ENCODE measurements at regions not wholly inside any gene's neighbourhood (a gene's known extent, or its start where the extent isn't known, plus 50 kb on each side); places are given as distances from the start of the nearest gene placed in this dataset.
"Not testable (repeated sequence)": the region's sequence is repeated elsewhere in the genome, so short reads cannot be mapped to it uniquely, and the experiment has no call there.

DNA sequence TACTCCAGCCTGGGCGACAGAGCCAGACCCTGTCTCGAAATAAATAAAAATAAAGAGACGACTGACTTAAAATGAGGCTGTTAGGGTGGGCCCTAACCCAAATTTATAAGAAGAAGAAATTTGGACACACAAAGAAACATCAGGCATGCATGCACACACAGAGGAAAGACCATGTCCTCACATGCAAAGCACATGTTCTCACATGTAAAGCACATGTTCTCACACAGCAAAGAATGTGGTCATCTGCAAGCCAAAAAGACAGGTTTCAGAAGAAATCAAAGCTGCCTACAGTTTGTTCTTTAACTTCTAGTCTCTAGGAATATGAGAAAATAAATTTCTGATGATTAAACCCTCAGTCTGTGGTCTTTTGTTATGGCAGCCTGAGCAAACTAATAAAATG lies 132.3 kb upstream of the CRIM1 start:
- DNase-seq = no peak

DNA sequence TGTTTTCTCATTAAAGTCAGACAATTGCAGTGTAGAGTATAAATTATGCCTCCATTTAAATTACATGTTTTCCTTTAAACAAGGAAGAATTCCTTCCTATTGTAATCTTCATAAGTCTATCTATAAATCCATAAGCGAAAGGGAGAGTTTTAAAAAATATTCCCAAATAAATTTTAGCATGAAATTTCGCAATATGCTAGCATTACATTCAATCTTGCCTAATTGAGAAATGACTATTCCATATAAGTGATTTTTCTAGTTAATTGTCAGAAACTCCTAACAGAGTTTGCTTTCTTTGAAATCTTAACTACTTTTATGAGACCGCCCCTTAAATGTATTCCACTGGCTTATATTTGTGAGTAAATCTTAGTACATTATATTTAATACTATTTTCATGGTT lies 133.1 kb upstream of the CRIM1 start:
- DNase-seq = no peak

DNA sequence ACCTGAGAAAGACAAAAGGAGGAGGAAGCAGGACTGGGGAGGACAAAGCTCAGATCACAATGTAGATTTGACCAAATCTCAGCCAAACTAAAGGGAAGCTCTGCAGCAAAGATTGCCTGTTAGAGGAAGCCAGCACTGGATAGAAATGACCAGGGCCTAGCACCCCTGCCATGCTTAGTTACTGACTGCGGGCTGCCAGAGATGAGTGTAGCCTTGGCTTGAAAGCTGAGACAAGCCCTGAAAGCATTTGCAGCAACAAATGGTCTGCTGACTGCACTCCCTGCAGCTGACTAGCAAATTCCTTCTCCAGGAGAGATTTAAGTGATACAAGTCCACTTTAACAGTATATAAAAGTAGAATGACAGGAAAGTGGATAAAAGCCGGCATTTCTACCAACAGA lies 140.9 kb upstream of the CRIM1 start:
- DNase-seq = no peak

DNA sequence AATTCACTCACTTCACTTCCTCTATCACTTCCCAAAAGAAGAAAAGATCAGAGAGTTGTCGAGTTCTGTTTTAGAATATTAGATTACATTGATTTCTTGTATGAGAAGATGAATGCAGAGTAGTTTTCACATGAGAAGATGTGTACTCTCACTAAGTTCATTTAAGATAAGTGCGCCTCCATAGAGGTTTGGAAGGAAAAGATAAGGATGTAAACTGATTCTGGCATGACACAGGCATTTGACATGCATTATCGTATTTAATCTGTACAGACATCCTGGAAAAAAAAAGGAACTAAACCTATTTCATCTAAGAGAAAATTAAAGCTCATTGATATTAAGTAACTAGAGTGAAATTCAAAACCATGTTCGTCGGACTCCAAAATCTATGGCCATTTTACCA lies 152.2 kb upstream of the CRIM1 start:
- DNase-seq = no peak

DNA sequence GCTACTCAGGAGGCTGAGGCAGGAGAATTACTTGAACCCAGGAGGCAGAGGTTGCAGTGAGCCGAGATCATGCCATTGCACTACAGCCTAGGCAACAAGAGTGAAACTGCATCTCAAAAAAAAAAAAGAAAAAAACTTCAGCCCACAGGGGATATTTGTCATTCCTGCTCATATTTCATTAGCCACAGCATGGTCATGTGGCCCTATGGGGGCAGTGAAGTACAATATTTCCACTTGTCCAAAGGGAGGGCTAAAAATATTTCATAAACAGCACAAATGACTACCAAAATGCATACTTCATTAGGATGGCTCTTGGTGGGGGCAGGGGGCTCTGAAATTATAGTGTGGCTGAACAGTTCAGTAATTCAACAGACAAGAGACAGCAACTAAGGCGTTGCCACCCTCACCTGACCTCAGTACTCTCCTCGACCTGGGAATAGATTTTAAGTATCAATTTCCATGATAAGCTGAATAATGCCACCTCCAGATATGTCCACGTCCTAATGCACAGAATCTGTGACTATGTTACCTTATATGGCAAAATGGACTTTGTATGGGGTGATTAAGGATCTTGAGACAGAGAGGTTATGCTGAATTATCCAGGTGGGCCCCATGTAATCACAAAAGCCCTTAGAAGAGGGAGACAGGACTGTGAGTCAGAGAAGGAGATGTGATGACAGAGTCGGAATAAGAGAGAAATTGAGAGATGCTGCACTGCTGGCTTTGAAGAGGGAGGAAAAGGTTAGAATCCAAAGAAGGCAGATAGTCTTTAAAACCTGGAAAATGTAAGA lies 158.2 kb upstream of the CRIM1 start:
- DNase-seq = no peak

DNA sequence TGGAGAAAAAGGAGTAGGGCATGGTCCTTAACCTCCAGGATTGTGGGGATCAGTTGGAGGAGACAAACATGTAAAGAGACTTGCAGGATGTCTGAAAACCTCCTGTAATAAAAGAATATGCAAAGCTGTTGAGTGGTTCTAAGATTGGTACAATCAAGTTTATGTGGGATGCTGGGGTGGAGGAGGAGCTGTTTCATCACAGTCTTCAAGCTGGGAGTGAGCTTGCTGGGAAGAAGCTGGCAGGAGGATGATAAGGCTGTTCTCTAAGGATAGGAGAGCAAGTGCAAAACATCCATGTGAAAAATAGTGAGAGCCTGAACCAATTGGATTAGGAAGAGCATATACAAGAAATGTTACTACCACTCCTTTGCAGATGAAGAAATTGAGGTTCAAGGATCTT lies 161.9 kb upstream of the CRIM1 start:
- DNase-seq = no peak

DNA sequence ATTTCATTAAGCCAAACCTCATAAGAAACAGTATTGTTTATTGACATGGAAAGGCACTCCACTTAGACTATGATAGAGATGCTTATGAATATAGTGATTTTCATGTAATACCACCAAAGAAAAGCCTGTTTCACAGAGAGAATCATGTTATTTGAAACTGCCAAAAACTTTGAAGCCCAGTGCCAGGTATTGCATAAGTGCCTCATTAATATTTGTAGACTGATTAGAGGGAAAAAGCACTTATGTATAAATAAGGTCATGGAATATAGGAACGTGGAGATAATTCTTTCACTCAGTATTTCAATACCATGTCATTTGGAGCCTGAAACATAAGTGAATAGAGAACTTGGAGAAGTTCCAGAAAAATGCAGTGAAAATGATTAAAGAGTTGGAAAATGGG lies 162.6 kb upstream of the CRIM1 start:
- DNase-seq = no peak

DNA sequence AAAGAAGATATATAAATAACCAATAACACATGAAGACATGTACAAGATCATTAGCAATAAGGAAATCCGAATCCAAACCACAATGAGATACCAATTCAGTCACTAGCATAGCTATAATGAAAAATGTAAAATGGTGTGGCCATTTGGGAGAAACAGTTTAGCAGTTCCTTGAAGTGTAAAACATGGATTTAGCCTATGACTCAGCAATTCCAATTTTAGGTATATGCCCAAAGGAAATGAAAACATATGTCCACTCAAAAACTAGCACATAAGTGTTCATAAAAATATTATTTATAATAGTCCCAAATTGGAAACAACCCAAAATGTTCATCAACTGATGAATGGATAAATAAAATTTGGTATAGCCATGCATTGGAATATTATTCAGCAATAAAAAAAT lies 165.5 kb upstream of the CRIM1 start:
- DNase-seq = no peak

DNA sequence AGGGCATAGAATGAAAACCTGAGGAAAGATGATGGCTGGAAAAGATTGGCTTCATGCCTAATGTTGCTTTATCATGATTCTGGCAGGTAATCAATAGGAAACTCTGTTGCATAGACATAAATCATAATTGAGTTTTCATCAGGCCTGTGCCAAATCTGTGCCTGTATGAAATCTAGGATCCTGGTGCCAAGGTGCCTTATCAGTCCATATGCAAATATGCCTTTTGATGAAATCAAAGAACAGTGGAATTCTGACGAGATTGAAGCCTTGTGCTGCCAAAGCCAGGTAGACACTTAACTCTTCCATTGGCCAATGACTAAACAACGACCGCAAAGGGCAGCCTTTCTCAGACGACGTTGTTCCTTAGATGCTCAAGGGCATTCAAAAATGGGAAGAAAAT lies 170.0 kb upstream of the CRIM1 start:
- no peak for DNase-seq

DNA sequence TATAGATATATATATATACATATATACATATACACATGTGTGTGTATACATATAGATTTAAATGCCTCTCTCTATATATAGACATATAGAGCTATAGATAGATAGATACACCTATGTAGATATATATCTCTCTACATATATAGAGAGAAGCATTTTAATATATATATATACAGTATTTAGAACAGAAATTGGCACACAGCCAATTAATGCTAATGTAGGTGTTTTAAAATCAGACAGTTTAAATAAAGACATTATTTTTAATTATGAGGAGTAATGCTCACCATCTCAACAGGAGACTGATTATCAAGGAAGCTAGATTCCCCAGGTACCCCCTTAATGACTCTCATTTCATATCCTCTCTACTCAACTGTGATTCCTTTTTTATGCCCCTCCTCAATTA lies 170.7 kb upstream of the CRIM1 start:
- no peak for DNase-seq

DNA sequence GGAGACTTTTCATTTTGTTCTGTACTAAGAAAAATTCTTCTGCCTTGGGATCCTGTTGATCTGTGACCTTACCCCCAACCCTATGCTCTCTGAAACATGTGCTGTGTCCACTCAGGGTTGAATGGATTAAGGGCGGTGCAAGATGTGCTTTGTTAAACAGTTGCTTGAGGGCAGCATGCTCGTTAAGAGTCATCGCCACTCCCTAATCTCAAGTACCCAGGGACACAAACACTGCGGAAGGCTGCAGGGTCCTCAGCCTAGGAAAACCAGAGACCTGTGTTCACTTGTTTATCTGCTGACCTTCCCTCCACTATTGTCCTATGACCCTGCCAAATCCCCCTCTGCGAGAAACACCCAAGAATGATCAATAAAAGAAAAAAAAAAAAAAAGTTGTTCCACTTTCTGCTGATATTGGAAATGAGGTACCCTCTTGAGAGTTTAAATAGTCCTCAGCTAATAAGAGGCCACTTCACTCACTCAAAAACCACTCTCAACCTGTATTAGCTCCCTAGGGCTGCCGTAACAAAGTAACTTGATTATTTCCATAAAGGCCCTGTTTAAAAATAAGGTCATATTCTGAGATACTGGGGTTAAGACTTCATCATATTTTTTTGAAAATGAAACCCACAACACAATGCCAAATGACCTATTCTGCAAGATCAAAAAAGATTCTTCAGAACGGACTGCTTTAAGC lies 174.6 kb upstream of the CRIM1 start:
- DNase-seq = not testable (repeated sequence)

DNA sequence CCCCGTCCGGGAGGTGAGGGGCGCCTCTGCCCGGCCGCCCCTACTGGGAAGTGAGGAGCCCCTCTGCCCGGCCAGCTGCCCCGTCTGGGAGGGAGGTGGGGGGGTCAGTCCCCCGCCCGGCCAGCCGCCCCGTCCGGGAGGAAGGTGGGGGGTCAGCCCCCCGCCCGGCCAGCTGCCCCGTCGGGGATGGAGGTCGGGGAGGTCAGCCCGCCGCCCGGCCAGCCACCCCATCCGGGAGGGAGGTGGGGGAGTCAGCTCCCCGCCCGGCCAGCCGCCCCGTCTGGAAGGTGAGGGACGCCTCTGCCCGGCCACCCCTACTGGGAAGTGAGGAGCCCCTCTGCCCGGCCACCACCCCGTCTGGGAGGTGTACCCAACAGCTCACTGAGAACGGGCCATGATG lies 175.3 kb upstream of the CRIM1 start:
- not testable (repeated sequence) for DNase-seq

DNA sequence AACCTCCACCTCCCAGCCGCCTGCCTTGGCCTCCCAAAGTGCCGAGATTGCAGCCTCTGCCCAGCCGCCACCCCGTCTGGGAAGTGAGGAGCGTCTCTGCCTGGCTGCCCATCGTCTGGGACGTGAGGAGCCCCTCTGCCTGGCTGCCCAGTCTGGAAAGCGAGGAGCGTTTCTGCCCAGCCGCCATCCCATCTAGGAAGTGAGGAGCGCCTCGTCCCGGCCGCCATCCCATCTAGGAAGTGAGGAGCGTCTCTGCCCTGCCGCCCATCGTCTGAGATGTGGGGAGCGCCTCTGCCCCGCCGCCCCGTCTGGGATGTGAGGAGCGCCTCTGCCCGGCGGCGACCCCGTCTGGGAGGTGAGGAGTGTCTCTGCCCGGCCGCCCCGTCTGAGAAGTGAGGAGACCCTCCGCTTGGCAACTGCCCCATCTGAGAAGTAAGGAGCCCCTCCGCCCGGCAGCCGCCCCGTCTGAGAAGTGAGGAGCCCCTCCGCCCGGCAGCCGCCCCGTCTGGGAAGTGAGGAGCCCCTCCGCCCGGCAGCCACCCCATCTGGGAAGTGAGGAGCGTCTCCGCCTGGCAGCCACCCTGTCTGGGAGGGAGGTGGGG lies 175.8 kb upstream of the CRIM1 start:
- DNase-seq = not testable (repeated sequence)

DNA sequence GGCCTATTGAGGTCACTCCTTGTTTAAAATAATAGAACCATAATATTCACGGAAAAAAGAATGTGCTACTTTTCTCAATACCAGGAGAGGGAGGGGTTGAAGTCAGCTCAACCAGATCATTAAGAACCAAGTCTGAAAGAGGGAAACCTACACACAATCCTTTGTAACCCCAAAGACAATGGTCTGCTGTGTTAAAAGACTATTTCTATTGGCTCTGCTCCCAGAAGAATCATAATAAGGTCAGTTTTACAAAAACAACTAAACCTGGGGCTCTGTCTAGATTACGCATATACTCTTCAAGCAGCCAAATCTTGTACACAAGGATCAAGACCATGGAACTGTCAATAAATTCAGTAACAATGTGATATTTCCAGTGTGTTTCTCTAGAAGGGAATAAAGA lies 177.2 kb upstream of the CRIM1 start:
- no peak for DNase-seq

DNA sequence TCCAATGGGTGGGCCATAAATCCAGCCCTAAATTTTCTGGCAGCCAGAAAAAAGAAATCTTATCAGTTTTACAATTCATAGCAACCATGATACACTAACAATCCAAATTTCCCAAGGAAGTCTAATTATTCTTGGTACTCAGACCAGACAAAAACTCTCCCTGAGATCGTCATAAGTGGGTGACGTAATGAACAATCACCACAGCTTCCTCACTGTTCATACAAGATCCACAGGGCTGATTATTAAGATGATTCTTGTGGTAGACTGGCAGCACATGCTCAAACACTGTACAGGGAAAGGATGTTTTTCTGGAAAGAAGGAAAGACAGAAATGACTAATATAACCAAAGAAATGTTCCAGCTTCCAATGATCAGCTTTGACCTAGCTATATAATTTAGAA lies 178.3 kb upstream of the CRIM1 start:
- no peak for DNase-seq

DNA sequence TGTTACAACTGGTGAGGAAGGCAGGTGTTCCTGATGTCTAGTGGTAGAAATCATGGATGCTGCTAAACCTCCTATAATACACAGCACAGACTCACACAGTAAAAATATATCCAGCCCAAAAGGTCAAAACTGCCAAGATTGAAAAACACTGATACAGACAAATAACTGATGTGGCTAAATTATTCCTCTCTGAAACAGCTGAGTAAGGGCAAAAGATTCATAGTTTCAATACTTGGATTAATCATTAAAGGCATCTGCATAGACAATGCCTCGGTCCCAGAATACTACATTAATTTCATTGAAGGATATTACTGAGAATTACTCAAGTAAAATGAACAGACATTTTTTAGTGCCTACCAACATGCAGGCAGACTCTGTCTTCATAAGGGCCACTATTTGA lies 180.7 kb upstream of the CRIM1 start:
- DNase-seq = no peak

DNA sequence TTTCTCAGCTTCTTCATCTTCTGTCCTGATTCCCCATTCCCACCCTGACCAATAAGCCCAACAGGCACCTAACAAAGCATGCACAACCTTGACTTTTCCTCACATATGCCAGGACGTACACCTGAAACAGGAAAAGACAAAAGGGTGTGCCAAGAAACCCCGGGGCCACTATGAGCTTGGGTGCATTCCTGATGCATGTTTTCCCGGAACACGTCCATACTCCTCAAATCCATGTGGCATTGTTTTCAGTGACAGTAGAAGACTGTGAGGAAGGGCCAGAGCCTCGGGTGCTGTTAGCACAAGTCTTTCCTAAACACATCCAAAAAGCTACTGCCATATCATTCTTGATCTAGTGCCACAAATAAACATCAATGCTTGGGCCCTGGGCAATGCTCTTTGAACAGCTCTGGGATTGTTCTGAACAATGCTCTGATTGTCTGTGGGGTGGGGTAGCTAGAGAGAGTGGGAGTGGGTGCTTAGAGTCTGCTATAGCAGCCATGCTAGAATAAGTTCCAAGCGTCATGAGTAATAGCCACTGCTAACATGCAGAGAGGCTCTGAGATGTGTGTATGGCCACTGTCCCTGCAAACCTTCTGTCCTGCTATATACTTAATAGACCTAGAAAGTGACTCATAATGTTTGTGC lies 181.7 kb upstream of the CRIM1 start:
- no peak for DNase-seq

DNA sequence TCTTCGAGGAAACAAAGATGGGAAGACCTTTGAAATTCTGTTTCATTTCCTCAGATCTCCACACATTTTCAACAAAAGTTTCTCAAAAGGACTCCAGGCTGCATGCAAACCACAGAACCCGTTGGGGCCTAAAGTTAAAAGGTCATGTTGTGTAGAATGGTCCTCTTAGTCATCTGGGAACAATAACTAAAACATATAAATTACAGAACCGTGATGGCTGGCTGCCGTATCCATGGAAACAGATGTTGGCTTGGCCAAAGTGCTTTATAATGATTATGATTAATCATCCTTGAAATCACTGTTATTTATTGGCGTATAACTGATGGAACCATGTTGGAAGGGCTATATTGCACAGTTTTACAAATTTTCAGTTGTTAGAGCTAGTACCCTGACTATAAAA lies 182.8 kb upstream of the CRIM1 start:
- DNase-seq = no peak

DNA sequence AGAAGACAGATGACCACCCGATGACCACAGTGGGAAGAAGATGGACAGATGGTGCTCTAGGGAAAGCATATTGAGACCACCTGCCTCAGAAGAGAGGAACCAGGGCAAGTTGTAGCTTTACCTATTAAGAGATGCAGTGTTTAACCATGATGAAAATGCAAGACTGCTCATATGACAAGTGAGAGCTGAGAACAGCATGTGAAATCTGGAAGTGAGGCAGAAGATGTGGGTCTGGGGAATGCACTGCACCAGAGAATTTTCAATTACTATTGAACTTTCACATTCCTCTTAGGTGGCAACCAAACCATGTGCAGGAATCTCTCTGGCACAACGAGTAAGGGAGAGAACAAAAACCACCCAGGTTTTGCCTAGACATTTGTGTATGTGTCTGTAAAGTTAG lies 184.8 kb upstream of the CRIM1 start:
- DNase-seq = no peak

DNA sequence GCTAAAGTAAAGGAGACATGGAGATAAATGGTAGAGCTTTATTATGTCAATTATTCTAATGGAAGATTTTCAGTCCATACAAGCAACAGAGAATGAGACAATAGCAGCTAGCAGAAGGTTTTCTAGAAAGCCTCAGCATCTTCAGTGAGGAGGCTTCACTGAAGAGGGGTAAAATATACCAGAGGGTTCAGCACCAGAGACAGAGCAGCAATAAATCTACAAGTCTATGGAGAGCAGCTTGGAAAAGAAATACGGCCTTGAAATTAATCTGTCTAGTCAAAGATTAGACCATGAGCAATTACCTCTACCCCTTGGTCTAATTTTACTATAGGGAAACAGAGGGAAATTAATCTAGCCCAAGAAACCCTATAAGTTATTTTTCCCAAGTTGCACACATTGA lies 185.7 kb upstream of the CRIM1 start:
- no peak for DNase-seq

DNA sequence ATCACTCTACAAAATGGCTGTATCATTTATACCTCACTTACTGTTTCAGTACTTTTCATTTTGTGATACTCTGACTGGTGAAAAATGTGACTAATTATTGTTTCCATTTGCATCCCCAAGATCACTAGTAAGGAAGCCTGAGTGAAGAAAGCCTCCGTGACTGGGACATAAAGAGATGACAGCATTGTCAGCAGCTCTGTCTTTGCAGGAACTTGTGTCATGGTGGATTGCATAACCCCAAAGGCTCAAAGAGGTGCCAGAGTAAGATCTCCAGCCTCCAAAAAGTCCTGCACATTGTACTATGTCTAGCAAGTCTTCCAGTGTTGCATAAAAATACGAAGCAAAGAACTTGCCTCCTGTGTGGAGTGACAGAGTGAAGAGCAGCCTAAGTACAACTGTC lies 187.5 kb upstream of the CRIM1 start:
- DNase-seq = no peak

DNA sequence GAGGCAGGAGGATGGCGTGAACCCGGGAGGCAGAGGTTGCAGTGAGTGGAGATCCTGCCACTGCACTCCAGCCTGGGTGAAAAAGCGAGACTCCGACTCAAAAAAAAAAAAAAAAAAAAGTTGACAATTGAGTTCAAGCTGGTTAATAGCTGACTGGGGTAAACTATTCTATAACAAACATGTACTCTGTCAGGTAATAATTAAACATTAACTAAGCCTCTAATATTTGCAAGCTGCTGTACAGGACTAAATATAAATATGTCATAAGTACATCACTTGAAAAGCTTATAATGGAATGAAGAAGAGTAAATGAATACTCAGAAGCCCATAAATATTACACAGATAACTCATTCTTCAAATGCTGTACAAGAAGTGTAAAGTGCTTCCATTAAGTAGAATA lies 190.4 kb upstream of the CRIM1 start:
- DNase-seq = no peak

DNA sequence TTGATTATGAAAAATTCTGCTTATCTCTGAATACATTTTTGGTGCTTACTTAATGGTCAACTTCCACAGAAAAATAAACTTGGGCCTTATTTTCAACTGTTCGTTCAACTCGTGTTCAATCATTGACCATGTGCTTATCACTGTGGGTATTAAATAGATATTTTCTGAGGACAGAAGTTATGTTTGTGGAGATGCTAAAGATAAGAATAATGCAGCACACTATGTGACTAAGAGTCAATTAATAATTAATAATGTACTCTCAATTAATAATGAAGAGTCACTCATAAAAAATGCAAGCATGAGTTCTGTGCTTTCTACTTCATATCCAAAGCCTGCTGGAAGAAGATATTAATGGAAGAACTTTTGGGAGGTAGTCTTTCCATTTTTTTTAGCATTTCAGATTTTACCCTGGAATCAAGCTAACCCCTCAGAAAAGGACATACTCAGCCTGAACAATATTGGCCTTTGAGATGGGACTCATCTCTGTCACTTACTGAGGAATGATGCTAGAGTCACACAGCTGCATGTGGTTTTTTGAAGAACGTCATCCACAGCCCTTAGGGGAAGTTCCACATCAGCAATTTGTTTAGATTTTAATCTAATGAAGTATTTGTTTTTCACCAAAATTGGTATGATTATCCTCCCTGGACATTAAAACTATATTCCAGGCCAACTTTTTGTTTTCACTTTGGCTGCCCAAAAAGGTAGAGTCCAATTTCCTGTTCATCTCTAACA lies 191.9 kb upstream of the CRIM1 start:
- no peak for DNase-seq

Measured in NCI-H1092 treated with DMSO at 0.1 percent for 48 hours (cell line).